Coronary artery (tissue), 2 donors: ENCODE measurements at regions not wholly inside any gene's neighbourhood (a gene's known extent, or its start where the extent isn't known, plus 50 kb on each side); places are given as distances from the start of the nearest gene placed in this dataset.

Source experiments
- DNase-seq: peaks from one replicate; pipeline ENCODE4 v3.0.0-alpha.2; 2017; ENCODE audit warnings: low spot score
- H3K27ac ChIP-seq, 2 donors: fragments of 200-600 bp; sonication (generic); one replicate each; pipeline ENCODE4 v1.5.1; 2016 to 2019
- H3K4me3 ChIP-seq: fragments of 200-600 bp; sonication (generic); 2 replicates; pipeline ENCODE4 v1.5.1; 2016; ENCODE audit warnings: mild to moderate bottlenecking, moderate library complexity
- CTCF ChIP-seq: fragments of 200-600 bp; sonication (generic); IDR thresholded peaks from one replicate; pipeline ENCODE4 v1.5.1; 2019; ENCODE audit warnings: antibody characterized with exemption

GRCh38 chr16:9484426-9484825 is 393.0 kb downstream of the HAPSTR1 start:
- TF ChIP-seq CTCF: no peak
- Histone ChIP-seq H3K4me3 (no peak overlapping the region), H3K27ac (no peak overlapping the region)
- no peak for DNase-seq

DNA sequence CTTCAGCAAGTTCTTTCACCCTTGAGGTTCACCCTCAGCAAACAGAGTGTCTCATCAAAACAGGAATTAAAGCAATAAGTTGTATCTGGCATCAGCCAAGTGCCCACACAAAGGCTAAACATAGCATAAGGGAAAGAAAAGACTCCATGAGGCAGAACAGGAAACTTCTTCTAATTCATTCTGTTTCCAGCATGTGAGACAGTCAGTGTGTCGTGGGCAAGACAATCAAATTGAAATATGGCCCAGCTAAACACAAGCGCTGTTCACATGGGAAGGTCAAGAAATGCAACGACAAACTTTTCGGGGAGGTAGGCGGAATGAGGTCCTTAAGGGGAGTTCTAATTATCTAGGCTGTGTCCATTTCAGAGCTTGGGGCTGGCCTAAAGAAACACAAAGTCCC is 393.4 kb downstream of the HAPSTR1 start:
- DNase-seq: no peak
- no peak for TF ChIP-seq CTCF

DNA sequence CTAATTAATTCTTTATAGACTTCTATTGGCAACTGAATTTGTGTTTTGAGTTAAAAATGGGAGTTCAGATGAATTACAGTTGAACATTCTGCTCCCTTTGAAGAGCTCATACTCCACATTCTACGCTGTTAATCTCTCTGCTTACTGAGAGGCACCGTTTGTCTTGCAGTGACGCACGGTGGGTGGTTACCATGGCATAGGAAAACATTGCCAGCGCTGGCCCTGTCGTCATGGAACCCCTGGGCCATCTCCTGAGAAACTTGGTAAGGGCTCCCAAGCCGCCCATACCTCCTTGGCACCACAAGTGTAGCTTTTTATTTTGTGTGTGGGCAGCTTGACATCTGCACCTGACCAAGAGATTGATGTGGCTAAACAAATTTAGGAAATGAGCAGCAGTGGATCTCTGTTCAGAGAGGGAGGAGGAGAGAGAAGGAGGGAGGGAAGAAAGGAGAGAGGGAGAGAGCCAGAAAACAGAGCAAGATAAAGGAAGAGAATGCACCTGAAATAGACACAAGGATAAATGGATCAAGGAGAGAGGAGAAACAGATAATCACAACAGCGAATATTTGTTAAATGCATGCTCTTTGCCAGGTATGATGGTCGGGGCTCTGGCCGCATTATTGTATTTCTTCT is 398.5 kb downstream of the HAPSTR1 start:
- H3K27ac ChIP-seq: no peak overlapping the region
- no peak for DNase-seq
- H3K4me3 ChIP-seq: no peak overlapping the region
- no peak for TF ChIP-seq CTCF

More for the DNA sequence above, 393.4 kb downstream of the HAPSTR1 start:
- Histone ChIP-seq H3K4me3 (no peak overlapping the region), H3K27ac (no peak overlapping the region)

DNA sequence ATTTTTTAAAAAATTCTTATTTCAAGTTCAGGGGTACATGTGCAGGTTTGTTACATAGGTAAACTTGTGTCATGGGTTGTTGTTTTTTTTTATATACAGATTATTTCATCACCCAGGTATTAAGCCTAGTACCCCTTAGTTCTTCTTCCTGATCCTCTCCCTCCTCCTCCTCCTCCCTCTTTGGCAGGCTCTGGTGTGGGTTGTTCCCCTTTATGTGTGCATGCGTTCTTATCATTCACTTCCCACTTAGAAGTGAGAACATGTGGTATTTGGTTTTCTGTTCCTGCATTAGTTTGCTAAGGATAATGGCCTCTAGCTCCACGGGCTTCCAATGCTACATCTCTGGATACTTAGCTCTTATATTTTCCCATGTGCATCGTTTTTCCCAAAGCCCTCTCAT is 404.4 kb downstream of the HAPSTR1 start:
- no peak for TF ChIP-seq CTCF
- no peak for DNase-seq
- Histone ChIP-seq H3K4me3 (no peak overlapping the region), H3K27ac (no peak overlapping the region)

DNA sequence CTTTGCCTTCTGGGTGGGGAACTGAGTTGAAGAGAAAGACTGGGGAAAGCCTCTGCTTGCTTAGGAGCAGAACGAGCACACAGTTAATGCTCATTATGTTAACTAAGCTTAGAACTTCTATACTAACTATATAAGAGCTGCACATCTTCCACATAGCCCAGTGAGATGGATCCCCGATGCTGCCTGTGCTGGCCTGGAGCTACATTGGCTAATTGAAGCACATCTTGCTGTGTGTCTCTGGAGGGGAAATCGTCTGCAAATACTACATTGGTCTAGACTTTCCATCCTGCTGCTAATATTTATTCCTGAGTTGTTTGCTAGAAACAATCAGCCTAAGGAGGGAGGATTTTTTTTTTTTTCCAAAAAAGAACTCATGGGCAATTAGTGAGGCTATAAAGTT is 406.3 kb downstream of the HAPSTR1 start:
- no peak for DNase-seq
- H3K4me3 ChIP-seq: no peak overlapping the region
- no peak overlapping the region for H3K27ac ChIP-seq
- TF ChIP-seq CTCF: no peak

GRCh38 chr16:9499941-9500593 is 408.6 kb downstream of the HAPSTR1 start:
- Histone ChIP-seq H3K27ac (no peak overlapping the region), H3K4me3 (no peak overlapping the region)
- no peak for TF ChIP-seq CTCF
- DNase-seq: no peak

- no peak for TF ChIP-seq CTCF
- DNase-seq: no peak
- Histone ChIP-seq H3K4me3 (no peak overlapping the region), H3K27ac (no peak overlapping the region)
These were observed 409.4 kb downstream of the HAPSTR1 start for GRCh38 chr16:9500872-9501271.
